ENCODE measurements at regions not wholly inside any gene's neighbourhood (a gene's known extent, or its start where the extent isn't known, plus 50 kb on each side); places are given as distances from the start of the nearest gene placed in this dataset.

- Histone ChIP-seq H3K27ac (no peak overlapping the region), H3K4me3 (no peak overlapping the region), H3K4me1 (replicated peaks in 1 of 2) (peaks cover 14 to 29% of the 10 kb centered on the region in 2 donors)
- 11 to 100% (median 70%) methylated on average over 1 to 3 of the region's 3 CpGs; no CpG with 5 or more reads in 2 of the 10 experiments for WGBS, 10 experiments
- in situ Hi-C loops (cut with MboI; ENCODE audit: low pct_unique_long_range_greater_than_20kb in 2 of 9, low sequenced_read_pairs in 9 of 9, unreplicated experiment in 9 of 9): no loop called here
- ATAC-seq (replicated peaks in 6 of 8): peak in 5 of 8 experiments; percentile 91 to 98 (median 94)
Measured at GRCh38 chr18:60981682-60982328, 351.4 kb upstream of the CDH20 start.

DNA sequence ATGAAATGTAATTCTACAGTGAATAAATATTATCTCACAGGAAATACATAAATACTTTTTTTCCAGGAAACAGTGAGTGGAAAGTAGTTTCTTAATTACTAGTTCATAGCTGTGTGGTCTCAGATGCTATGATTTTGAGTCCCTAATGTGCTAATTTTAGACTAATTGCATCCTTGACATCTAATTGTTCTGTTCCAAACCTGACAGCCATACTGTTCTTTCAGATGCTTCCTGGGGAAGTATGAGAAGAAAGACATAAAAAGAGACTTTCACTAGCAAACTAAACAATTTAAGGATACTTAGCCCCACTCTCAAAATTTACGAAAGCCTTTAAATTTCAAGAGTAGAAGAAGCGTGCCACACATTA is 350.9 kb upstream of the CDH20 start:
- ATAC-seq (replicated peaks in 6 of 8): peak in 1 of 8 experiments; percentile 4
- H3K4me1 ChIP-seq (replicated peaks in 1 of 2): peaks cover 14 to 29% of the 10 kb centered on the region in 2 donors
- 49 to 100% (median 90%) methylated on average over 1 to 2 of the region's 2 CpGs; no CpG with 5 or more reads in 1 of the 10 experiments for WGBS, 10 experiments
- no peak overlapping the region for H3K27ac ChIP-seq
- in situ Hi-C loops (cut with MboI; ENCODE audit: low pct_unique_long_range_greater_than_20kb in 2 of 9, low sequenced_read_pairs in 9 of 9, unreplicated experiment in 9 of 9): no loop called here
- no peak overlapping the region for H3K4me3 ChIP-seq

GRCh38 chr18:60982928-60983327 is 350.3 kb upstream of the CDH20 start:
- no peak overlapping the region for H3K4me3 ChIP-seq
- ATAC-seq (replicated peaks in 6 of 8): no peak
- H3K27ac ChIP-seq: no peak overlapping the region
- in situ Hi-C loops (cut with MboI; ENCODE audit: low pct_unique_long_range_greater_than_20kb in 2 of 9, low sequenced_read_pairs in 9 of 9, unreplicated experiment in 9 of 9): no loop called here
- peaks cover 14 to 29% of the 10 kb centered on the region in 2 donors for H3K4me1 ChIP-seq (replicated peaks in 1 of 2)

DNA sequence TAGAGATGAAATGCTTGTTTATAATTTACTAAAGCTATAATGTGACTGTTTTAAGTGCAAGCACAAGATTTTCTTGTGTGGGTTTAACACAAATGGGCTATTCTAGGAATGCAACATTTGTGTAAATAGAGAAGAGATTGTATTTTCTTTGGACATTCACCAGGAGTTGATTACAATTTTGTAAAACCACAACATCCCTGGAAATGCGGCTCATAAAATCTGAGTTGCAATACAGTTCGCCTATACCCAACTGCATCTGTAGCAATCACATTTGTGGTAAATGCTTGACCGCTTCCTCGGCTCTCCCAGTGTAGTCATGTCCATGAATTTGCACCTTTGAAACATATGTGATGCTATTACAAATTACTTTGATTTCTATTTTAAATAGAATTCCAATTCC is 348.7 kb upstream of the CDH20 start:
- in situ Hi-C loops (cut with MboI; ENCODE audit: low pct_unique_long_range_greater_than_20kb in 2 of 9, low sequenced_read_pairs in 9 of 9, unreplicated experiment in 9 of 9): no loop called here
- peak in 2 of 8 experiments; percentile 52 to 75 for ATAC-seq (replicated peaks in 6 of 8)
- H3K4me1 ChIP-seq (replicated peaks in 1 of 2): peaks cover 6 to 23% of the 10 kb centered on the region in 2 donors
- no peak overlapping the region for H3K27ac ChIP-seq
- 0 to 100% (median 79%) methylated on average over 1 to 4 of the region's 4 CpGs for WGBS, 10 experiments
- H3K4me3 ChIP-seq: no peak overlapping the region

DNA sequence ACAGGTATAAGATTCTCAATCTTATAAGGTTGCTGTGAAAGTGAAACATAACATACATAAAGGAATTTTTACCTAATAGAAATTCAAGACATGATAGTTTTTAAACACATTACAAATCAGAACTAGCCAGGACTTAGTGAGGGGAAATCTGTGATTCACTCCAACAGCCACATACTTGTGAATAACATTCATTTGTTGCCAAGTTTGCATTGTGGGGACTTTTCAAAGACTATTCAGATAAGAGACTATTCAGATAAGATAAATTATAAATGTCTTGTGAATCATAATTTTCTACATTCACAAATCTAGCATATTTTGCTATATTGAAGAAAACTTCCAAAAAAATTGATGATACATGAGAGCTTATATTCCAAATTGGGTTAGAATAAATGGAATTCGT is 345.3 kb upstream of the CDH20 start:
- in situ Hi-C loops (cut with MboI; ENCODE audit: low pct_unique_long_range_greater_than_20kb in 2 of 9, low sequenced_read_pairs in 9 of 9, unreplicated experiment in 9 of 9): no loop called here
- no peak for ATAC-seq (replicated peaks in 6 of 8)
- H3K4me1 ChIP-seq (replicated peaks in 1 of 2): no peaks in the 10 kb centered on the region
- H3K4me3 ChIP-seq: no peak overlapping the region
- H3K27ac ChIP-seq: no peak overlapping the region
- 29 to 100% (median 70%) methylated on average over 1 of the region's 1 CpG; no CpG with 5 or more reads in 4 of the 10 experiments for WGBS, 10 experiments

DNA sequence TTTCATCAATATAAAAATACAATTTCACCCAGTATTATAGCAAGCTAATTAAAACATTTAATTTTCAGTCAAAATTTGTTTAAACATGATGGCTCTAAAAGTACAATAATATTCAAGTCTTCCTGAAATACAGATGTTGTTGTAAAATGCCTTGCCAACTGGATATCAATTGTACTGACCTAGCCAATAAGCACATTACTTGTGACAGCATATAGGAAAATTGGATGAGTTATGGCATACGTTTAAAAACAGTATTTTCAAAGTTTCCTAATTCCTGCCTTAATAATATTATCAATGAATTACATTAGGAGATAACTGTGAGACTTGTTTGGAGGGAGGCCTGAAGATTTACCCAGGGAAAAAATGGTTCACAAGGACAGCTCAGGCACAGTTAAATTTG is 336.9 kb upstream of the CDH20 start:
- H3K4me3 ChIP-seq: no peak overlapping the region
- no peak overlapping the region for H3K27ac ChIP-seq
- no peak for ATAC-seq (replicated peaks in 6 of 8)
- no peaks in the 10 kb centered on the region for H3K4me1 ChIP-seq (replicated peaks in 1 of 2)
- WGBS, 10 experiments: 0 to 88% (median 85%) methylated on average over 1 of the region's 1 CpG; no CpG with 5 or more reads in 3 of the 10 experiments
- in situ Hi-C loops (cut with MboI; ENCODE audit: low pct_unique_long_range_greater_than_20kb in 2 of 9, low sequenced_read_pairs in 9 of 9, unreplicated experiment in 9 of 9): no loop called here

GRCh38 chr18:60996822-60997221 is 336.4 kb upstream of the CDH20 start:
- in situ Hi-C loops (cut with MboI; ENCODE audit: low pct_unique_long_range_greater_than_20kb in 2 of 9, low sequenced_read_pairs in 9 of 9, unreplicated experiment in 9 of 9): no loop called here
- no peak for ATAC-seq (replicated peaks in 6 of 8)
- Histone ChIP-seq H3K4me3 (no peak overlapping the region), H3K4me1 (replicated peaks in 1 of 2) (no peaks in the 10 kb centered on the region), H3K27ac (no peak overlapping the region)
- WGBS, 10 experiments: 61 to 100% (median 92%) methylated on average over 3 to 5 of the region's 5 CpGs; no CpG with 5 or more reads in 1 of the 10 experiments

DNA sequence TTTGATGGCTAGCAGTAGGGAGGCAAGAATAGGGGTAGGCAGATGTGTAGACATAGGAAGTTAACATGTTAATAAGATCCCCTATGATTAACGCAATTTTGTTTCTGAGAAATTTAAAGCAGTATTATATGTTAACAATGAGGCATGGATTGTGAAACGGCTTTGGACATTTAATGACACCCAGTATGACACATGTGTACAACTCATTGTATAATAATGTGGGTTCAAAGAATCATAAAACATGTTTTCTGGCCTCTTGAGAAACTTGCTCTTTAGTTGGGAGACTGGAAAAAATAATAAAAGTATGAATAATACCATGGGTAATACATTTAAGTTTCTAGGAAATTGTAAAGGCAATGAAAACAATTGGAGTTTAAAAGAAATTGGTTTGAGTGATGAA is 332.1 kb upstream of the CDH20 start:
- in situ Hi-C loops (cut with MboI; ENCODE audit: low pct_unique_long_range_greater_than_20kb in 2 of 9, low sequenced_read_pairs in 9 of 9, unreplicated experiment in 9 of 9): loop anchor here in 1 of 9 experiments (25.0 kb wide), 1 partner anchor 111 kb away; no protein-coding TSS in a partner anchor
- ATAC-seq (replicated peaks in 6 of 8): no peak

DNA sequence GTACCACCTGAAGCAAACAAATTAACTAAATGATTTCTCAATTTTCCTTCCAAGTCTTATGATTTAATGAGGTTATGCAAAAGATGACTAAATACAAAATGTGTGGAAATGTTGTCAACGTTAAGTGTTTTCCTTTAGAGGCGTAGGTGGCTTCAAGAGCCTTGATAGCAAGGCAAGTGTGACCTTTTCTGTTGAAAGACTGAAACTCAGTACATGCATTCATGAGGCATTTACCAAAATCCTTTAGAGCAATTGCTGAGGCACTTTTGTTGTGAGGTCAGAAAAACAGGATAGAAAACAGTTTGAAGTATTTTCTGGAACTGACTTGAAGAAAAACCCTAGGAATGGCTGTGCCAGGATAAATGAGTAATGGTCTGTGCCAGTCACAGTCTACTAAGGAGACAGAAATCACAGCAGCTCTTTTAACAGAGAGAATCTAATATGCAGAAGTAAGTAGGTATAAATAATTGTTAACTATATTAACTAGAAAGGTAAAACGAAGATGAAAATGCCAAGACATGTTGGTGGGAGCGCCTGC is 326.5 kb upstream of the CDH20 start:
- no peak for ATAC-seq (replicated peaks in 6 of 8)
- WGBS, 10 experiments: 8 to 98% (median 83%) methylated on average over 2 to 4 of the region's 4 CpGs; no CpG with 5 or more reads in 1 of the 10 experiments
- Histone ChIP-seq H3K27ac (no peak overlapping the region), H3K4me1 (replicated peaks in 1 of 2) (peaks cover 7 to 8% of the 10 kb centered on the region in 2 donors), H3K4me3 (no peak overlapping the region)
- in situ Hi-C loops (cut with MboI; ENCODE audit: low pct_unique_long_range_greater_than_20kb in 2 of 9, low sequenced_read_pairs in 9 of 9, unreplicated experiment in 9 of 9): loop anchor here in 1 of 9 experiments (25.0 kb wide), 1 partner anchor 106 kb away; no protein-coding TSS in a partner anchor

More for the DNA sequence above, 332.1 kb upstream of the CDH20 start:
- 5 to 90% (median 46%) methylated on average over 1 to 2 of the region's 2 CpGs; no CpG with 5 or more reads in 2 of the 10 experiments for WGBS, 10 experiments
- Histone ChIP-seq H3K27ac (no peak overlapping the region), H3K4me3 (no peak overlapping the region), H3K4me1 (replicated peaks in 1 of 2) (no peaks in the 10 kb centered on the region)

- WGBS, 10 experiments: 17 to 100% (median 60%) methylated on average over 1 to 3 of the region's 3 CpGs; no CpG with 5 or more reads in 1 of the 10 experiments
- Histone ChIP-seq H3K27ac (no peak overlapping the region), H3K4me1 (replicated peaks in 1 of 2) (peaks cover 9 to 37% of the 10 kb centered on the region in 2 donors), H3K4me3 (no peak overlapping the region)
- in situ Hi-C loops (cut with MboI; ENCODE audit: low pct_unique_long_range_greater_than_20kb in 2 of 9, low sequenced_read_pairs in 9 of 9, unreplicated experiment in 9 of 9): loop anchor here in 1 of 9 experiments (25.0 kb wide), 1 partner anchor 93 kb away; no protein-coding TSS in a partner anchor
- ATAC-seq (replicated peaks in 6 of 8): peak in 5 of 8 experiments; percentile 69 to 91 (median 80)
Measured at GRCh38 chr18:61019338-61020301, 313.6 kb upstream of the CDH20 start.

GRCh38 chr18:61025596-61025995 is 307.6 kb upstream of the CDH20 start:
- in situ Hi-C loops (cut with MboI; ENCODE audit: low pct_unique_long_range_greater_than_20kb in 2 of 9, low sequenced_read_pairs in 9 of 9, unreplicated experiment in 9 of 9): no loop called here
- 0 to 100% (median 83%) methylated on average over 1 of the region's 1 CpG; no CpG with 5 or more reads in 1 of the 10 experiments for WGBS, 10 experiments
- no peak overlapping the region for H3K4me3 ChIP-seq
- ATAC-seq (replicated peaks in 6 of 8): no peak
- peaks cover 0 to 4% of the 10 kb centered on the region in 2 donors for H3K4me1 ChIP-seq (replicated peaks in 1 of 2)
- no peak overlapping the region for H3K27ac ChIP-seq

DNA sequence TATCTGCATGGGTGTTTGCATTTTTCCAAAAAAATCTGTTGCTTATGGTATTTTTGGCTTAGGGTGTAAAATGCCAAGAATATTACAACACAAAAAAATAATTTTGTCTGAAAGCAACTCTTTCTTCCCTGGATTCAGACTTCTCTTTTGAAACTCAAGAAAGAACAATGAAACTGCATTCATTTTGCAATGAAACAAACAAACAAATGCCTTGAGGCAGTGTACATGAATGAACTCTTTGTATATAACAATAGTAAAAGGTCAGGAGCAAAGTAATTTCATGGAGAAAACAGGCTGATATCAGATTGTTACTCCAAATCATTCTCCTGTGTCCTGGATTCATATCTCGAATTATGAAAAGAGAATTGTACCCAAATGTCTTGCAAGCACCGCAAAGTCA is 301.6 kb upstream of the CDH20 start:
- Histone ChIP-seq H3K4me3 (no peak overlapping the region), H3K27ac (no peak overlapping the region), H3K4me1 (replicated peaks in 1 of 2) (peaks cover 3 to 7% of the 10 kb centered on the region in 2 donors)
- in situ Hi-C loops (cut with MboI; ENCODE audit: low pct_unique_long_range_greater_than_20kb in 2 of 9, low sequenced_read_pairs in 9 of 9, unreplicated experiment in 9 of 9): no loop called here
- WGBS, 10 experiments: 23 to 100% (median 64%) methylated on average over 1 to 2 of the region's 2 CpGs; no CpG with 5 or more reads in 2 of the 10 experiments
- ATAC-seq (replicated peaks in 6 of 8): no peak

GRCh38 chr18:61034580-61034979 is 298.6 kb upstream of the CDH20 start:
- 47 to 90% (median 71%) methylated on average over 1 to 2 of the region's 2 CpGs; no CpG with 5 or more reads in 3 of the 10 experiments for WGBS, 10 experiments
- Histone ChIP-seq H3K4me3 (no peak overlapping the region), H3K27ac (no peak overlapping the region), H3K4me1 (replicated peaks in 1 of 2) (peaks cover 3 to 7% of the 10 kb centered on the region in 2 donors)
- peak in 4 of 8 experiments; percentile 36 to 75 (median 58) for ATAC-seq (replicated peaks in 6 of 8)
- in situ Hi-C loops (cut with MboI; ENCODE audit: low pct_unique_long_range_greater_than_20kb in 2 of 9, low sequenced_read_pairs in 9 of 9, unreplicated experiment in 9 of 9): no loop called here
